ENCODE measurements at regions not wholly inside any gene's neighbourhood (a gene's known extent, or its start where the extent isn't known, plus 50 kb on each side); places are given as distances from the start of the nearest gene placed in this dataset.

DNA sequence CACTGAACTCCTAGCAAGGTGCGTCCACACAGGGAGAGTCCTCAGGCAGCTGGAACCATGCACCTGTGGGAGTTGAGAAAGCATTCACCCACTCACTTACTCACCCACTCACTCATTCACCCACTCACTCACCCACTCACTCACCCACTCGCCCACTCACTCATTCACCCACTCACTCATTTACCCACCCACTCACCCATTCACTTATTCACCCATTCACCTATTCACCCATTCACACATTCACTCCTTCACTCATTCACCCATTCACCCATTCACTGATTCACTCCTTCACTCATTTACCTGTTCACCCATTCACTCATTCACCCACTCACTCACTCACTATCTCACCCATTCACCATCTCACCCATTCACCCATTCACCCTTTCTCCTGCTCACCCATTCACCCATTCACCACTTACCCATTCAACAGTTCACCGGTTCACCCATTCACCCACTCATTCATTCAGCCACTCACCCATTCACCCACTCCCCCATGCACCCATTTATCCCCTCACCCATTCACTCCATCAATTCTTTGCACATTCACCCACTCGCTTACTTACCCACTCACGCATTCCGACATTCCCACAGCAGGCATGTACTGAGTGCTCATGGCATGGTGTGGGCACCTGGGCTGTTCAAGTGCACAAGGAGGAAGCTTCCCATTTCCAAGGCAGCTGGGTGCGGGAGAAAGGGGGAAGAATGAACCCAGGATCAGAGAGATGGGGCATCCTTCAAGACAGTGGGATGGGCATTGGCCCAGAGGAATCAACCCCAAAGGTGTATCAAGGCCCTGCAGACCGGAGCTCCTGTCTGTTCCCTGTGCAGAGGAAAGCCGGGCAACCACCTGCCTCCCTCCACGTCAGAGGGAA lies 135.2 kb upstream of the C14orf180 start:
- DNase-seq (ENCODE audit: low read depth in 4 of 4, low spot score in 2 of 4) = no peak

GRCh38 chr14:104445086-104445485 lies 134.5 kb upstream of the C14orf180 start:
- no peak for DNase-seq (ENCODE audit: low read depth in 4 of 4, low spot score in 2 of 4)

- no peak for DNase-seq (ENCODE audit: low read depth in 4 of 4, low spot score in 2 of 4)
These were observed 133.7 kb upstream of the C14orf180 start for GRCh38 chr14:104445832-104446381.

- DNase-seq (ENCODE audit: low read depth in 4 of 4, low spot score in 2 of 4) = no peak
These were observed 133.0 kb upstream of the C14orf180 start for GRCh38 chr14:104446611-104447010.

DNA sequence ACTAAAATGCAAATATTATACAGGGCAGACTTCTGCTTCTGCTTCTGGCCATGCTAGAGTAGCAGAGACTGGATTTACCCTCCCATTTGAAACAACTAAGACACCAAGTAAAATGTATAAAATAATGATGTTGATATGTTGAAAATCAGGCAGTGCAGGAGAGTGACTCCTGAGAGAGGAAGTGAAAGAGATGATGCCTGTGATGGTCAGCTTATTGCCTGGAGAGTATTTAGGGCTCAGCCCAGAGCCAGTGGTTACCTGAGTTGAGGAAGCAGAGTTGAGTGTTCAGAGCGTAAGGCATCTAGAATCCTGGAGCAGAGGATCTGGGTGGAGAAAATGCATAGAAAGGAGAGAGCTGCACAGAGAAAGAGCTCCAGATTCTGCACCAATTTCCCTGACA lies 131.8 kb upstream of the C14orf180 start:
- no peak for DNase-seq (ENCODE audit: low read depth in 4 of 4, low spot score in 2 of 4)

- DNase-seq (ENCODE audit: low read depth in 4 of 4, low spot score in 2 of 4) = no peak
These were observed 131.2 kb upstream of the C14orf180 start for GRCh38 chr14:104448321-104448720.

- no peak for DNase-seq (ENCODE audit: low read depth in 4 of 4, low spot score in 2 of 4)
These were observed 130.8 kb upstream of the C14orf180 start for GRCh38 chr14:104448721-104449120.

DNA sequence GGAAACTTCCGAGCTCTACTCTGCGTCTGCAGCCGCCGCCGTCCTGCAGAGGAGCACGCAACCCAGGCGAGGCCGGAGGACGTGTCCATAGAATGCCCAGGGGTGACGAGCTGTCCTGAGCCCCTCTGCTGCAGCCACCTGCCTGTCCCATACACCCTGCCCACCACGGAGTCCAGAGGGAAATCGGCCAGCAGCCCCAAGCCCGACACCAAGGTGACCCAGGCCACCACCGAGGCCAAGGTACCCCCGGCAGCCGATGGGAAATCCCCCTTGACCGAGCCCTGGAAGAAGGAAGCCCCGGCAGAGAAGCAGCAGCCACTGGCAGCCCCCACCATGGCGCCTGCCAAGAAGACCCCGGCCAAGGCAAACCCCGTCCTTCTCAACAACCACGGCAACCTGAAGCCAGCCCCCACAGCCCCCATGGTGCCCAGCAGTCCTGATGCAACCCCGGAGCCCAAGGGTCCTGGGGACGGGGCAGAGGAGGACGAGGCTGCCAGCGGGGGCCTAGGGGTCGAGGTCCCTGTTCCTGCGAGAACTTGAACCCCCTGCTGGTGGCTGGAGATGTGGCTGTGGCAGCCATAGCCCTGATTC lies 128.7 kb upstream of the C14orf180 start:
- DNase-seq (ENCODE audit: low read depth in 4 of 4, low spot score in 2 of 4) = no peak

GRCh38 chr14:104451474-104451873 lies 128.1 kb upstream of the C14orf180 start:
- DNase-seq (ENCODE audit: low read depth in 4 of 4, low spot score in 2 of 4) = no peak

- DNase-seq (ENCODE audit: low read depth in 4 of 4, low spot score in 2 of 4) = no peak
These were observed 120.7 kb upstream of the C14orf180 start for GRCh38 chr14:104458845-104459244.

DNA sequence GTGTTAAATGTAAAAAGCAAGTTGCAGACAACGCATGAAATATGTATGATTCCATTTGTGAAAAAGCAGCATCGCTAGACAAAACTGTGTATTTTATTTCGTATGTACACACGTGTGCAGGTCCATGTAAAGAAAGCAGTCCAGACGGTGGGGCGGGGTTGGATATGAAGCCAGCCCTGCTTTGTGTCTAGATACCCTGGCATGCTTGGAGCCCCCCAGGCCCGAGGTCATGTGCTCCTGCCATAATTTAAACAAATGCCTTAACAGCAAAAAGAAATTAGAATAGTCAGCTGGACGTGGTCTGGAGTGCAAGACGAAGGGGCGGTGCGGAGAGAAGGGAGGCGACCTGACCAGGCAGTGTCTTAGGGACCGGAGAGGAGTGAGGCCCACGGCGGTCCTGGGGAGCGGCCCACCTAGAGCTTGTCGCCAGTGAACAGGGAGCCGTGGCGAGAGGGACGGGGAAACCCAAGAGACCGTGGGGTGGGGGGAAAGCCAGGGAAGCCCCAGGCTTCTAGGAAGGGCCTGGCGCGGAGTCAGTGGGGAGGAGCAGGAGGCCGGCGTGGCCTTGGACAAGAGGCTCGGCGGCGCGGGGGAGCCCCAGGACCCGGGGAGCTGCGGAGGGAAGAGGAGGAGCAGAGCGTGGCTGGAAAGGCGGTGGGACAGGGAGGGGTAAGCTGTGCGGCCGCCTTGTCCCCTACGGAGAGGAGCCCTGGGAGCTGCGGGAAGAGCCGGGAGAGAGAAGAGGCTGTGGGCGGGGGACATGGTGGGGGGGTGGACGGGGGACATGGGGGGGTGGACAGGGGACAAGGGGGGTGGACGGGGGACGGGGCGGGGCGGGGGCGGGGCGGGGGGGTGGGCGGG lies 118.5 kb upstream of the C14orf180 start:
- no peak for DNase-seq (ENCODE audit: low read depth in 4 of 4, low spot score in 2 of 4)

GRCh38 chr14:104461676-104462449 lies 117.7 kb upstream of the C14orf180 start:
- DNase-seq (ENCODE audit: low read depth in 4 of 4, low spot score in 2 of 4) = no peak

DNA sequence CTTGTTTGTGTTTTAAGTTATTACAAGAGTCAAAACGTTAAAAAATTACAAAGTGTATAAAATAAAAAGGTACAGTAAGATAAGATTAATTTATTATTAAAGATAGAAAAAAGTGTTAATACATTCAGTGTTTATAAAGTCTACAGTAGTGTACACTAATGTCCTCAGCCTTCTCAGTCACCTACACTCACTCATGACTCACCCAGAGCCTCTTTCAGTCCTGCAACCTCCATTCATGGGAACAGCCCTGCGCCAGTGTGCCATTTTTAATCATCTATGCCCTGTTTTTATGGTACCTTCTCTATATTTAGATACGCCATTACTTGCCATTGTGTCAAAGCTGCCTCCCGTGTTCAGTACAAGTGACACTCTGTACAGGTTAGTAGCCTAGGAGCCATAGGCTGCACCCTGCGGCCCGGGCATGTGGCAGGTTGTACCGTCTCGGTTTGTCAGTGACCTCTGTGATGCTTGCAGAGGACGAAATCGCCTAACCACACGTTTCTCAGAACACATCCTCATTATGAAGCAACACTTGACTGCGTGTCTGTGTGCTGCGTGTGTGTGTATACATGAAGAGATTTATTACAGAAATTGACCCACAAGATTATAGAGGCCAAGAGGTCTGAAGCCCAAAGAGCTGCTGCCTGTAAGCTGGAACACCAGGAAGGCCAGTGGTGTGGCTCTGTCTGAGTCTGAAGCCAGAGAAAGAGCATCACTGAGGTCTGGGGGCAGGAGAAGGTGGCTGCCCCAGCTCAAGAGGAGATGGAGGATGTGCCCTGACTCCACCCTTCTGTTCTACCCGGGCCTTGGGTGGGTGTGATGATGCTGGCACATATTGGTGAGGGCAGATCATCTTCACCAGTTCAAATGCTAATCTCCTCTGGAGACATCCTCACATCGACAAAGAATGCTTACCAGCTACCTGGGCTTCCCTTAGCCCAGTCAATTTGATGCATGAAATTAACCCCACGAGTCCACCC lies 116.6 kb upstream of the C14orf180 start:
- no peak for DNase-seq (ENCODE audit: low read depth in 4 of 4, low spot score in 2 of 4)

DNA sequence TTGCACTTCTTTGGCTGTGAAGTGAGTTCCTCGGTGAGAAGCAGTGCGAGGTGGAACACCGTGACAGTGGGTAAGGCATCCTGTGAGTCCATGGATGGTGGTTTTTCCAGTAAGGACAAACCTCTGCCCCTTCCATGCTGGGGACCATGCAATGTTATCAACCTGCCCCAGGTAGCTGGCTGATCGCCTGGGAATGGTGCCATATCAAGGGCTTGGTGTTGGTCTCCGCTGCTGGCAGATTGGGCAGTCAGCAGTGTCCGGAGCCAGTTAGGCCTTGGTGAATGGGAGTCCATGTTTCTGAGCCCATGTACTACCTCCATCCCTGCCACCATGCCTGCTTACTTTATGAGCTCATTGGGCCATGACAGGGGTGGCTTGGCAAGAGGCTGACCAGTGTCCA lies 114.7 kb upstream of the C14orf180 start:
- no peak for DNase-seq (ENCODE audit: low read depth in 4 of 4, low spot score in 2 of 4)

DNA sequence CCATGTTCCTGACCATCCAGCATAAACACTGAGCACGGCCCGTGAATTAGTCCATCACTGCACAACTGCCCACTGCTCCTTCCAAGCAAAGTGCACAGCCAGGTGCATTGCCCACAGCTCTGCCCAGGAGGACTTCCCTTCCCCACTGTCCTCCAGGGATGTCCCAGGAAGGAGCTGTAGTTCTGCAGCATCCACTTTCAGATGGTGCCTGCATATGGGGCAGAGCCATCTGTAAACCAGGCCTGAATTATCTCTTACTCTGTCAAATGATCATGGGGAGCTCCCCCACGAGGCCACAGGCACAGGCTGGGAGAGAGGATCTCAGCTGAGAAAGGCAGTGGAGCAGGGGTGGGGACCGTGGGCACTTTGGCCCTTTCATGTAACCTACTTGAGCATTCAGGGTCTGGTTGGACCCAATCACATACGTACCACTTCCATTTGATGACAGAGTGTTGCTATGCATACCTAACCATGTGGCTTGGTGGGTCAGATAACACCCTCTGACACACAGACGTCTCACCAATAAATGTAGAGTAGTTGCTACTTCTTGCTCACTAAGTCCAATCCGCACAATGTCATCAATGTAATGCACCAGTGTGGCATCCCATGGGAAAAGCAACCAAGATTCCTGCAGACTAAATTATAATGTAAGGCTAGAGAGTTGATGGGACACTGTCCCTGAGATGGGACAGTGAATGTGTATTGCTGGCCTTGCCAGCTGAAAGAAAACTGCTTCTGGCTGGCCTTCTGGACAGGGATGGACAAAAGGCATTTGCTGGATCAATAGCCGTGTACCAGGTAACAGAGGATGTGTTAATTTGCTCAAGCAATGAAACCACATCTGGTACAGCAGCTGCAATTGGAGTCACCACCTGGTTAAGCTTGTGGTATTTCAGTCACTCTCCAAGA lies 113.8 kb upstream of the C14orf180 start:
- DNase-seq (ENCODE audit: low read depth in 4 of 4, low spot score in 2 of 4) = no peak

- no peak for DNase-seq (ENCODE audit: low read depth in 4 of 4, low spot score in 2 of 4)
These were observed 112.3 kb upstream of the C14orf180 start for GRCh38 chr14:104467236-104467635.

- no peak for DNase-seq (ENCODE audit: low read depth in 4 of 4, low spot score in 2 of 4)
These were observed 111.9 kb upstream of the C14orf180 start for GRCh38 chr14:104467641-104468040.

GRCh38 chr14:104469591-104469990 lies 110.0 kb upstream of the C14orf180 start:
- no peak for DNase-seq (ENCODE audit: low read depth in 4 of 4, low spot score in 2 of 4)
